ENCODE measurements at regions not wholly inside any gene's neighbourhood (a gene's known extent, or its start where the extent isn't known, plus 50 kb on each side); places are given as distances from the start of the nearest gene placed in this dataset.
"Not testable (repeated sequence)": the region's sequence is repeated elsewhere in the genome, so short reads cannot be mapped to it uniquely, and the experiment has no call there.

- DNase-seq (ENCODE audit: low read depth in 2 of 2), result no peak
Measured at GRCh38 chr5:63125392-63125791, 546.8 kb downstream of the LRRC70 start.

GRCh38 chr5:63124266-63124665, 545.6 kb downstream of the LRRC70 start:
- DNase-seq (ENCODE audit: low read depth in 2 of 2), result no peak

DNA sequence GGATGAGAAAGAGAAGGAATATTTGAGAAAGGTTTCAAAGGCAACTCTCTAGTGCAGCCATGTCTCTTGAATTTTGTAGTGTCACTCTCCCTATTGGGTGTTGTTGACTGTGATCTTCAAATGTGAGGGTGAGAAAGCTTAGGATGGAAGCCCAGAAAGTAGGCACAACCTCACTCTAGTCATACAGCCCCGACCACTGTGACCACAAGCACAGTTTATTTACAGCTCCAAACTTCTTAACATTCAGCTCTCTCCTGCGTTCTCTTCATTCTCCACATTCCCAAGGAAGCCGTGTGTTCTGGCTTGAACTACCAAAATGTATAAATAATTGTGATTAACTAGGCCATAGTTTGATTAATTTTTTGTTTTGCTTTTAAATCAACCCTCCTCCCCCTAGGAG, 542.9 kb downstream of the LRRC70 start:
- no peak for DNase-seq (ENCODE audit: low read depth in 2 of 2)

GRCh38 chr5:63118221-63118620, 539.6 kb downstream of the LRRC70 start:
- DNase-seq (ENCODE audit: low read depth in 2 of 2), result no peak

DNA sequence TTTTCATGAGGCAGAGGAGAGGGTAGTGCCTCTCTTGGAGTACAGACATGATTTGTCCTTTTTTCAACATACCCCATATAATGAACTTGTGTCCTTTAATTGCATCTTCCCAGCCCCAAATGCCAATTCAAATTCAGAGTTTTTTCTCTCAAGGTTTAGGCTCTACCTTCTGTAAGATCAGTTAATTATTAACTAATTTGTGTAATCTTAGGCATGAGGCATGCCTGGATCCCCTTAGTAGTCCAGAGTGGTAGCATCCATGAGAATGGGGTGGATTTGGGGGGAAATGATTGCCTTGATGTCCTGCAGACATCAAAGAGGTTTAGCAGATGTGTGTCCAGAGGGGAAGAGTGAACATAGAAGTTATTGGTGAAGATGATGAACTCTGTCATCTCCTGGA, 533.3 kb downstream of the LRRC70 start:
- no peak for DNase-seq (ENCODE audit: low read depth in 2 of 2)

GRCh38 chr5:63101870-63102269, 523.3 kb downstream of the LRRC70 start:
- no peak for DNase-seq (ENCODE audit: low read depth in 2 of 2)

DNA sequence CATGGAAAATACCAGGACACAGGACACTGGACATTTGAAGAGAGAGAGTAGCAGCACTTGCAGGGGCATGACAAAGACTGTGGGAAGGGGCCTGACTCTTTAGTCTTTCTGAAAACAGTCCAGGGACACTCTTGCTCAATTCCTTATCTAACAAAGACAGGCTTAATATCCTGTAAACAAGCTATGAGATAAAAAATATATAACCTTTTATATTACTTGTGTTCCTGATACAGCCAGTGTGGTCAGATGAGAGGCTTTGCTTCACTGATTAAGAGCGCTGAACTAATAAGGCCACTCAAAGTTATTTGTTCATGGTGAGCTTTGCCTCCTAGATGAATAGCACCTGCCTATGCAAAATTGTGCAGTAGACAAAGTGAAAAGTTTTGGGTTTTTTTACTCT, 518.7 kb downstream of the LRRC70 start:
- no peak for DNase-seq (ENCODE audit: low read depth in 2 of 2)

GRCh38 chr5:63094730-63095129, 516.1 kb downstream of the LRRC70 start:
- DNase-seq (ENCODE audit: low read depth in 2 of 2), result no peak

GRCh38 chr5:63089147-63089546, 510.5 kb downstream of the LRRC70 start:
- no peak for DNase-seq (ENCODE audit: low read depth in 2 of 2)

- no peak for DNase-seq (ENCODE audit: low read depth in 2 of 2)
Measured at GRCh38 chr5:63085561-63085960, 506.9 kb downstream of the LRRC70 start.

- not testable (repeated sequence) for DNase-seq (ENCODE audit: low read depth in 2 of 2)
Measured at GRCh38 chr5:63083689-63084088, 505.1 kb downstream of the LRRC70 start.

DNA sequence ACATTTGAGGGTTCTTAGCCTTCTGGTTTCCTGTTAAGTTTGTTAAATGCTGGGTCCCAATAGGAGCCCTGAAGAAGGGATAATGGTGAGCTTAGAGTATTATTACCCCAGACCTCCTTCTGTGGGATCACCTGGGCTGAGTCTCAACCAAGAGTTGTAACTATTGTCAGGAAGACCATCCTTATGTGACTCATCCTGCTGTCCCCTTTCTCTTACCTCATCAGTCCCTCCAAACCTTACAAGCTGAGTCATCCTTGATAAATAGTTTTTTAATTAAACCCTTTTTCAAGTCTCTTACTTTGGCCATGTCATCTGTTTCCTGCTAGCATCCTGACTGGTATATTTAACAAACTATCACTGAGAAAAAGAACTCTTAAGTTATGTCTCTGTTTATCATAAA, 502.8 kb downstream of the LRRC70 start:
- no peak for DNase-seq (ENCODE audit: low read depth in 2 of 2)

GRCh38 chr5:63070001-63070400, 491.4 kb downstream of the LRRC70 start:
- DNase-seq (ENCODE audit: low read depth in 2 of 2), result no peak

GRCh38 chr5:63055421-63055820, 476.8 kb downstream of the LRRC70 start:
- DNase-seq (ENCODE audit: low read depth in 2 of 2), result no peak

GRCh38 chr5:63053019-63053638, 474.5 kb downstream of the LRRC70 start:
- DNase-seq (ENCODE audit: low read depth in 2 of 2), result no peak

DNA sequence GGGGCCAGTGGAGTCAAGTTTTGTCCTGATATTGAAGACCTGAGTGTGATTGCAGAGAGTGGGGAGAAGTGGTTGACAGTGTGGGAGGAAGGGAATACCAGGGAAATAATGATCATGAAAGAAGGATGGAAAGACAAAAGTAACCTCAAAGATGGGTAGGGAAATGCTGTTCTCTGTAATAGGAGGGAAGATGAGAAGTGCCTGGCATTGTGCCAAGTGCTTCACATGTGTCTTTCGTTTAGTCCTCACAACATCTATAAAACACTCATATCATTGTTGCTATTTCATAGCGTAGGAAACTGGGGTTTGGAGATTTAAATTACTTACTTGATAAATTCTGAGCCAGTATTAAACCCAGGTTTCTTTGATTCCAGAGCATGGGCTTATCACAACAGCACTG, 472.3 kb downstream of the LRRC70 start:
- DNase-seq (ENCODE audit: low read depth in 2 of 2), result no peak

- DNase-seq (ENCODE audit: low read depth in 2 of 2), result no peak
Measured at GRCh38 chr5:63049935-63050334, 471.3 kb downstream of the LRRC70 start.

DNA sequence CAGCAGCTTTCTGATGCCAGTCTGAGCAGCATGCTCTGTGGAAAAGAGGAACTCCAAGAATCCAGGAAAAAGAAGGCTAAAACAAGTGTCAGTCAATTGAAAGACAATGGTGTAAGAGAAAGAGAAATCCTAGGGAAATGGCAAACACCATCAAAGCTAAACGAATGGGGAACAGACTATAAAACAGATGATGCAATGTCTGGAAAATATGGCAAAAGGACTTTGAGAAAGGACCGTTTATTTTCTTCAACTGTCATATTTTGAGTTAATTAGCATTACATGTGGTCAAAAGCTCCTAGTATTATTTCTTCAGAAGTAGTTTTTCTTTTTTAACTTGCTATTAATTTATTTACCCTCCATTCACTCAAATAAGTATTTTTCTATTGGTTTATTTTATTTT, 465.2 kb downstream of the LRRC70 start:
- DNase-seq (ENCODE audit: low read depth in 2 of 2), result no peak

DNA sequence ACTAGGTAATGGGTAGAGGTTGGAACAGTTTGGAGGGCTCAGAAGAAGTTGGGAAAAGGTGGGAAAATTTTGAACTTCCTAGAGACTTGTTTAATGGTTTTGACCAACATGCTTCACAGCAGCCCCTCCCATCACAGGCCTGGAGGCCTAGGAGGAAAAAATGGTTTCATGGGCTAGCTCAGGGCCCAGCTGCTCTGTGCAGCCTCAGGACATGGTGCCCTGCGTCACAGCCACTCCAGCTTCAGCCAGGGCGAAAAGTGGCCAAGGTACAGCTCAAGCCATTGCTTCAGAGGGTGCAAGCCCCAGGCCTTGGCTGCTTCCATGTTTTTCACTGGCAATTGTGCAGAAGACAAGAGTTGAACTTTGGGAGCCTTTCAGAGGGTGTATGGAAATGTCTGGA, 453.7 kb downstream of the LRRC70 start:
- no peak for DNase-seq (ENCODE audit: low read depth in 2 of 2)

GRCh38 chr5:63029891-63030290, 451.3 kb downstream of the LRRC70 start:
- DNase-seq (ENCODE audit: low read depth in 2 of 2), result no peak

GRCh38 chr5:63025679-63026078, 447.1 kb downstream of the LRRC70 start:
- DNase-seq (ENCODE audit: low read depth in 2 of 2), result no peak

DNA sequence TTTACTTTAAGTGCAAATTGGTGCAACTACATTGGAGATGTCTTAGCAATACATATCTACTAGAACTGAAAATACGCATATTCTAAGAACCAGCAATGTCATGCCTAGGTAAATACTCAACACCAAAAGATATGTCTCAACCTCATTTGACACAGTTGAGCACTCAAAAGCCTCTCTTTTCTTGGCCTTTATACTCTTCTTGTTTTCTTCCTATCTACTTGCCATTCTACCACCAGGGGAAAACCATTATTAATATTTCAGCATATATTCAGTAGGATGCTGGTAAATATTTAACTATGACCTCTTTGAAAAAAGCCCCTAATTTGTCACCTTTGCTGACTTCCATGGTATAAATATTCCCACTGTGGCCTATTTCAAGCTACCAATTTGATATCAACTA, 443.8 kb downstream of the LRRC70 start:
- no peak for DNase-seq (ENCODE audit: low read depth in 2 of 2)

DNA sequence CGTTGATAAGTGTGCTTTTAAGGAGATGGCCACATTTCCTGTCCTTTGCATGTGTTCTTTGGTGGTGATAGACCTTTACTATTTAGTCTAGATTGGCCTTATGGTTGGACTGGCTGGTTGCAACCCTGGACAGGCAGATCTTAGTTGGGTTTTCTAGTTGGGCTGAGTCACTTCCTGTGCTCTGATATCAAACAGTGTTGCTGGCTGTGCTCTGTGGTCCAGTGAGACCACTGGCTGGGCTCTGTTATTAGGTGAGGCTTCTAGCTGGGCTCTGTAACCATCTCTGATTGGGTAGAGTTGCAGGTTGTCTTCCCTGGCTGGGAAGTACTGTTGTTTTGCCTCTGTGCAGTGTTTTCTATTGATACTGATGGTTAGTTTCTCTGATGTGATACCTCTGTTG, 432.5 kb downstream of the LRRC70 start:
- DNase-seq (ENCODE audit: low read depth in 2 of 2), result no peak

- no peak for DNase-seq (ENCODE audit: low read depth in 2 of 2)
Measured at GRCh38 chr5:63008195-63008594, 429.6 kb downstream of the LRRC70 start.
